IMR-90 (cell line): ENCODE measurements at regions not wholly inside any gene's neighbourhood (a gene's known extent, or its start where the extent isn't known, plus 50 kb on each side); places are given as distances from the start of the nearest gene placed in this dataset.

Source experiments
- ATAC-seq: fragments of 200-7000 bp; cut with Tn5 transposase; 2 replicates; pipeline ENCODE4 v1.9.1; 2020; ENCODE audit warnings: low read depth, mild to moderate bottlenecking, moderate library complexity
- BruUV-seq: library from RNA; stranded (reverse); fragments of 400-500 nt; replicated peaks from 2 replicates; lab custom pipeline; 2021; lab: Mats Ljungman, UMichigan
- CTCF ChIA-PET: fragments of 300-600 bp; formaldehyde crosslinking; extraction: SDS; loops from one replicate; lab custom pipeline; 2021; ENCODE audit warnings: antibody characterized with exemption; lab: Yijun Ruan, JAX
- POLR2A ChIA-PET: fragments of 300-600 bp; sonication (Branson Sonifier 250); formaldehyde crosslinking; loops from one replicate; lab custom pipeline; 2022; ENCODE audit warnings: antibody characterized with exemption; ENCODE audit not compliant: unreplicated experiment; lab: Charles Lee
- DNase-seq: peaks from one replicate; pipeline ENCODE4 v3.0.0; 2013
- H2AFZ ChIP-seq: replicated peaks from 2 replicates; pipeline ENCODE3; 2013; ENCODE audit warnings: low read length, mild to moderate bottlenecking; ENCODE audit not compliant: poor library complexity
- H2AK5ac ChIP-seq: 2 replicates; pipeline ENCODE4 v1.6.1; 2013; ENCODE audit warnings: low read depth, low read length, inconsistent platforms
- H2AK9ac ChIP-seq: replicated peaks from 2 replicates; pipeline ENCODE3; 2013; ENCODE audit warnings: mild to moderate bottlenecking, low read depth, low read length, moderate library complexity; ENCODE audit not compliant: poor library complexity
- H2BK120ac ChIP-seq: 2 replicates; pipeline ENCODE4 v1.6.1; 2013; ENCODE audit warnings: low read depth, low read length, inconsistent platforms
- H2BK15ac ChIP-seq: 3 replicates; pipeline ENCODE4 v1.6.1; 2013; ENCODE audit warnings: low read depth, low read length, inconsistent platforms
- H2BK20ac ChIP-seq: 2 replicates; pipeline ENCODE4 v1.6.1; 2013; ENCODE audit warnings: low read depth, mild to moderate bottlenecking, inconsistent platforms, low read length, moderate library complexity
- H2BK5ac ChIP-seq: 2 replicates; pipeline ENCODE4 v1.6.1; 2013; ENCODE audit warnings: mild to moderate bottlenecking, low read depth, low read length, inconsistent platforms; ENCODE audit not compliant: poor library complexity, severe bottlenecking
- H3K14ac ChIP-seq: replicated peaks from 2 replicates; pipeline ENCODE4 v1.6.1; 2013; ENCODE audit warnings: low read depth, low read length, inconsistent platforms
- H3K18ac ChIP-seq: 2 replicates; pipeline ENCODE4 v1.6.1; 2013; ENCODE audit warnings: low read depth, low read length, control low read depth
- H3K23ac ChIP-seq: 2 replicates; pipeline ENCODE4 v1.6.1; 2013; ENCODE audit warnings: low read depth, low read length, inconsistent platforms
- H3K27ac ChIP-seq: 2 replicates; pipeline ENCODE4 v1.5.1; 2013; ENCODE audit warnings: mild to moderate bottlenecking, control low read depth, low read length; ENCODE audit not compliant: insufficient read depth
- H3K27me3 ChIP-seq: 2 replicates; pipeline ENCODE4 v1.6.1; 2013; ENCODE audit warnings: low read length; ENCODE audit not compliant: control insufficient read depth, insufficient read depth
- H3K36me3 ChIP-seq: 2 replicates; pipeline ENCODE4 v1.6.1; 2013; ENCODE audit warnings: low read length, mixed read lengths; ENCODE audit not compliant: control insufficient read depth, insufficient read depth
- H3K4ac ChIP-seq: 2 replicates; pipeline ENCODE4 v1.6.1; 2013; ENCODE audit warnings: low read depth, low read length, inconsistent platforms
- H3K4me1 ChIP-seq: 2 replicates; pipeline ENCODE4 v1.6.1; 2013; ENCODE audit warnings: low read length, mixed read lengths; ENCODE audit not compliant: control insufficient read depth, insufficient read depth
- H3K4me2 ChIP-seq: 2 replicates; pipeline ENCODE4 v1.6.1; 2013; ENCODE audit warnings: low read depth, mild to moderate bottlenecking, control low read depth, low read length, moderate library complexity
- H3K4me3 ChIP-seq: 2 replicates; pipeline ENCODE4 v1.5.1; 2013; ENCODE audit warnings: low read depth, mild to moderate bottlenecking, control low read depth, low read length, moderate library complexity; ENCODE audit not compliant: insufficient read depth
- H3K56ac ChIP-seq: 2 replicates; pipeline ENCODE4 v1.6.1; 2013; ENCODE audit warnings: low read length, inconsistent platforms; ENCODE audit not compliant: insufficient read depth; ENCODE audit errors: extremely low read depth
- H3K79me1 ChIP-seq, 2 experiments: 2 replicates each; pipeline ENCODE4 v1.6.1; 2013; ENCODE audit warnings: low read length in 2 of 2, inconsistent platforms in 1 of 2, low read depth in 1 of 2
- H3K9ac ChIP-seq: 2 replicates; pipeline ENCODE4 v1.6.1; 2013; ENCODE audit warnings: low read depth, low read length, control low read depth
- H3K9me1 ChIP-seq: 2 replicates; pipeline ENCODE4 v1.6.1; 2013; ENCODE audit warnings: low read length, inconsistent platforms; ENCODE audit not compliant: insufficient read depth
- H3K9me3 ChIP-seq: 2 replicates; pipeline ENCODE4 v1.6.1; 2013; ENCODE audit warnings: low read length; ENCODE audit not compliant: control insufficient read depth, insufficient read depth
- H4K20me1 ChIP-seq: 2 replicates; pipeline ENCODE4 v1.6.1; 2013; ENCODE audit warnings: low read length, inconsistent platforms; ENCODE audit not compliant: insufficient read depth
- H4K5ac ChIP-seq: 2 replicates; pipeline ENCODE4 v1.6.1; 2013; ENCODE audit warnings: mild to moderate bottlenecking, low read depth, low read length, control low read depth
- H4K8ac ChIP-seq, 2 experiments: 2 replicates each; pipeline ENCODE4 v1.6.1; 2013; ENCODE audit warnings: low read depth in 2 of 2, low read length in 2 of 2, control low read depth in 1 of 2, inconsistent platforms in 1 of 2
- H4K91ac ChIP-seq: 2 replicates; pipeline ENCODE4 v1.6.1; 2013; ENCODE audit warnings: low read depth, low read length, inconsistent platforms; ENCODE audit not compliant: insufficient read depth
- BHLHE40 ChIP-seq: fragments of 150-350 bp; IDR thresholded peaks from 2 replicates; pipeline ENCODE4 v1.6.1; 2016; ENCODE audit warnings: mild to moderate bottlenecking, low read depth, low read length
- CEBPB ChIP-seq: IDR thresholded peaks from 2 replicates; pipeline ENCODE4 v1.6.1; 2012; ENCODE audit warnings: low read depth, low read length, improper control_type of control experiment
- CHD1 ChIP-seq: IDR thresholded peaks from 2 replicates; pipeline ENCODE4 v1.6.1; 2012; ENCODE audit warnings: low read depth, low read length, improper control_type of control experiment
- FOS ChIP-seq: fragments of 150-350 bp; IDR thresholded peaks from 2 replicates; pipeline ENCODE4 v1.6.1; 2016; ENCODE audit warnings: low read depth, low read length
- MAFK ChIP-seq: IDR thresholded peaks from 2 replicates; pipeline ENCODE4 v1.6.1; 2012; ENCODE audit warnings: low read depth, low read length, improper control_type of control experiment
- MAZ ChIP-seq: IDR thresholded peaks from 2 replicates; pipeline ENCODE4 v1.6.1; 2012; ENCODE audit warnings: low read depth, mild to moderate bottlenecking, low read length, improper control_type of control experiment, moderate library complexity, borderline replicate concordance
- MXI1 ChIP-seq: IDR thresholded peaks from 2 replicates; pipeline ENCODE4 v1.6.1; 2012; ENCODE audit warnings: low read depth, mild to moderate bottlenecking, low read length, moderate library complexity, borderline replicate concordance
- NFE2L2 ChIP-seq: fragments of 150-350 bp; IDR thresholded peaks from 2 replicates; pipeline ENCODE4 v1.6.1; 2016; ENCODE audit warnings: low read depth, mild to moderate bottlenecking, low read length
- POLR2A ChIP-seq: IDR thresholded peaks from 2 replicates; pipeline ENCODE4 v1.6.1; 2012; ENCODE audit warnings: mild to moderate bottlenecking, low read depth, low read length
- RAD21 ChIP-seq: IDR thresholded peaks from 2 replicates; pipeline ENCODE4 v1.6.1; 2012; ENCODE audit warnings: low read length, improper control_type of control experiment
- RCOR1 ChIP-seq: IDR thresholded peaks from 2 replicates; pipeline ENCODE4 v1.6.1; 2012; ENCODE audit warnings: mild to moderate bottlenecking, low read length, improper control_type of control experiment; ENCODE audit not compliant: insufficient replicate concordance
- RFX5 ChIP-seq: IDR thresholded peaks from 2 replicates; pipeline ENCODE4 v1.8.0; 2012; ENCODE audit warnings: low read depth, mild to moderate bottlenecking, low read length, moderate library complexity
- SMC3 ChIP-seq: fragments of 150-350 bp; IDR thresholded peaks from 2 replicates; pipeline ENCODE4 v1.6.1; 2016; ENCODE audit warnings: low read depth, mild to moderate bottlenecking, antibody characterized with exemption, low read length, moderate library complexity
- USF2 ChIP-seq: fragments of 150-350 bp; IDR thresholded peaks from 2 replicates; pipeline ENCODE4 v1.6.1; 2017; ENCODE audit warnings: mild to moderate bottlenecking, antibody characterized with exemption, low read length, low read depth
- WGBS, 2 experiments: methylation state at CpG; one replicate each; pipeline versions ENCODE4 v1.1.5 to v1.1.7; 2013; ENCODE audit warnings: missing lambda C conversion rate in 2 of 2; ENCODE audit not compliant: insufficient read length in 1 of 2; ENCODE audit errors: extremely low coverage in 2 of 2; 5-methylcytosine and 5-hydroxymethylcytosine counted together
- dilution Hi-C: fragments of 300-500 bp; cut with HindIII; formaldehyde crosslinking; loops from one replicate; pipeline ENCODE4 v1.14.3; 2018; ENCODE audit warnings: low sequenced_read_pairs; ENCODE audit not compliant: unreplicated experiment
- in situ Hi-C: fragments of 300-500 bp; cut with MboI; formaldehyde crosslinking; loops from 3 replicates; pipeline ENCODE4 v1.14.3; 2019; ENCODE audit warnings: low sequenced_read_pairs, inconsistent platforms, mixed read lengths
- intact Hi-C: fragments of 100-400 bp; cut with micrococcal nuclease; formaldehyde crosslinking; loops from 2 replicates; pipeline ENCODE4 v1.10.0; 2022
- TF ChIP-seq, protein P1 (sequence below): conservative IDR thresholded peaks from 2 replicates; pipeline ENCODE4 v1.5.1; 2012; ENCODE audit warnings: mild to moderate bottlenecking, low read depth, low read length, improper control_type of control experiment
- TF ChIP-seq, protein P2 (sequence below): fragments of 150-350 bp; IDR thresholded peaks from 2 replicates; pipeline ENCODE4 v1.6.1; 2016; ENCODE audit warnings: low read depth, mild to moderate bottlenecking, low read length, moderate library complexity, borderline replicate concordance

- no peaks in the 10 kb centered on the region for H3K4me1 ChIP-seq
- H2AFZ ChIP-seq, result no peak overlapping the region
- no TSS peak for BruUV-seq
- H2BK20ac ChIP-seq, result no peak overlapping the region
- ChIA-PET CTCF (no interaction called here), POLR2A (no interaction called here)
- no peak for DNase-seq
- no peak overlapping the region for H2AK5ac ChIP-seq
- H3K56ac ChIP-seq, result no peak overlapping the region
- no peak overlapping the region for H3K9ac ChIP-seq
- H3K4ac ChIP-seq, result no peak overlapping the region
- no peaks in the 10 kb centered on the region for H3K9me3 ChIP-seq
- no peak overlapping the region for H3K4me3 ChIP-seq
- dilution Hi-C loops, result no loop called here
- intact Hi-C loops, result no loop called here
- no peak overlapping the region for H2AK9ac ChIP-seq
- in situ Hi-C loops, result no loop called here
- no peaks in the 10 kb centered on the region for H3K36me3 ChIP-seq
- no peak overlapping the region for H2BK120ac ChIP-seq
- H2BK5ac ChIP-seq, result no peak overlapping the region
- no peak overlapping the region for H4K5ac ChIP-seq
- H3K27me3 ChIP-seq, result no peaks in the 10 kb centered on the region
- no peak overlapping the region for H2BK15ac ChIP-seq
- TF ChIP-seq RCOR1 (no peak), FOS (no peak), SMC3 (no peak), USF2 (no peak), MXI1 (no peak), NFE2L2 (no peak), RFX5 (no peak), RAD21 (no peak), CHD1 (no peak), CEBPB (no peak), MAFK (no peak), MAZ (no peak), BHLHE40 (no peak), POLR2A (no peak)
- TF ChIP-seq, protein P1, sequence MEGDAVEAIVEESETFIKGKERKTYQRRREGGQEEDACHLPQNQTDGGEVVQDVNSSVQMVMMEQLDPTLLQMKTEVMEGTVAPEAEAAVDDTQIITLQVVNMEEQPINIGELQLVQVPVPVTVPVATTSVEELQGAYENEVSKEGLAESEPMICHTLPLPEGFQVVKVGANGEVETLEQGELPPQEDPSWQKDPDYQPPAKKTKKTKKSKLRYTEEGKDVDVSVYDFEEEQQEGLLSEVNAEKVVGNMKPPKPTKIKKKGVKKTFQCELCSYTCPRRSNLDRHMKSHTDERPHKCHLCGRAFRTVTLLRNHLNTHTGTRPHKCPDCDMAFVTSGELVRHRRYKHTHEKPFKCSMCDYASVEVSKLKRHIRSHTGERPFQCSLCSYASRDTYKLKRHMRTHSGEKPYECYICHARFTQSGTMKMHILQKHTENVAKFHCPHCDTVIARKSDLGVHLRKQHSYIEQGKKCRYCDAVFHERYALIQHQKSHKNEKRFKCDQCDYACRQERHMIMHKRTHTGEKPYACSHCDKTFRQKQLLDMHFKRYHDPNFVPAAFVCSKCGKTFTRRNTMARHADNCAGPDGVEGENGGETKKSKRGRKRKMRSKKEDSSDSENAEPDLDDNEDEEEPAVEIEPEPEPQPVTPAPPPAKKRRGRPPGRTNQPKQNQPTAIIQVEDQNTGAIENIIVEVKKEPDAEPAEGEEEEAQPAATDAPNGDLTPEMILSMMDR, result no peak
- TF ChIP-seq, protein P2, sequence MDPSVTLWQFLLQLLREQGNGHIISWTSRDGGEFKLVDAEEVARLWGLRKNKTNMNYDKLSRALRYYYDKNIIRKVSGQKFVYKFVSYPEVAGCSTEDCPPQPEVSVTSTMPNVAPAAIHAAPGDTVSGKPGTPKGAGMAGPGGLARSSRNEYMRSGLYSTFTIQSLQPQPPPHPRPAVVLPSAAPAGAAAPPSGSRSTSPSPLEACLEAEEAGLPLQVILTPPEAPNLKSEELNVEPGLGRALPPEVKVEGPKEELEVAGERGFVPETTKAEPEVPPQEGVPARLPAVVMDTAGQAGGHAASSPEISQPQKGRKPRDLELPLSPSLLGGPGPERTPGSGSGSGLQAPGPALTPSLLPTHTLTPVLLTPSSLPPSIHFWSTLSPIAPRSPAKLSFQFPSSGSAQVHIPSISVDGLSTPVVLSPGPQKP, result no peak
- H3K9me1 ChIP-seq, result no peaks in the 10 kb centered on the region
- H4K91ac ChIP-seq, result no peak overlapping the region
- H4K8ac ChIP-seq, result no peak overlapping the region
- no peak overlapping the region for H3K4me2 ChIP-seq
- no peaks in the 10 kb centered on the region for H3K79me1 ChIP-seq
- ATAC-seq, result no peak
- 57% methylated on average over 1 of the region's 2 CpGs; no CpG with 5 or more reads in 1 of the 2 experiments for WGBS, 2 experiments
- no peak overlapping the region for H3K27ac ChIP-seq
- H3K23ac ChIP-seq, result no peak overlapping the region
- no peaks in the 10 kb centered on the region for H4K20me1 ChIP-seq
- no peak overlapping the region for H3K14ac ChIP-seq
- H3K18ac ChIP-seq, result no peak overlapping the region
Observed at GRCh38 chr12:92312463-92312964, 166.9 kb upstream of the BTG1 start.
